ENCODE measurements at regions not wholly inside any gene's neighbourhood (a gene's known extent, or its start where the extent isn't known, plus 50 kb on each side); places are given as distances from the start of the nearest gene placed in this dataset.

DNA sequence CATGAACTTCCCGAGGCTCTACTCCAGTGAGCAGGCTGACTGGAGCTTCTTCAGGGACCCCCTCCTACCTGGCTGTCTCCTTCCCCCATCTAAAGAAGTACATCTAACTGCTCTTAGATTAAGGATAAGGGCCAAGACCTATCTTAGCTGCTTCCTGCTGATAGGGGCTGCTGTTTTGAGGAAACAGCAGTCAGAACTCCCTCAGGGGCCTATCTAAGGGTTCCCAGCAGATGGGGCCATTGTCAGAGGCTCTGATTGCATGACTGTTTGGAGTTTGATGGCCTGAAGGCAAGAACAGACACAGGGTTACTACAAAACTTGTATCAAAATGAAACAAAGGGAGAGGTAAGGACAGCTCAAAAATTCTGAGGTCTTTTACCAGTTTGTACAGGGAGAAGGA, 2636.9 kb upstream of the PCDH20 start:
- TF ChIP-seq, protein P1, sequence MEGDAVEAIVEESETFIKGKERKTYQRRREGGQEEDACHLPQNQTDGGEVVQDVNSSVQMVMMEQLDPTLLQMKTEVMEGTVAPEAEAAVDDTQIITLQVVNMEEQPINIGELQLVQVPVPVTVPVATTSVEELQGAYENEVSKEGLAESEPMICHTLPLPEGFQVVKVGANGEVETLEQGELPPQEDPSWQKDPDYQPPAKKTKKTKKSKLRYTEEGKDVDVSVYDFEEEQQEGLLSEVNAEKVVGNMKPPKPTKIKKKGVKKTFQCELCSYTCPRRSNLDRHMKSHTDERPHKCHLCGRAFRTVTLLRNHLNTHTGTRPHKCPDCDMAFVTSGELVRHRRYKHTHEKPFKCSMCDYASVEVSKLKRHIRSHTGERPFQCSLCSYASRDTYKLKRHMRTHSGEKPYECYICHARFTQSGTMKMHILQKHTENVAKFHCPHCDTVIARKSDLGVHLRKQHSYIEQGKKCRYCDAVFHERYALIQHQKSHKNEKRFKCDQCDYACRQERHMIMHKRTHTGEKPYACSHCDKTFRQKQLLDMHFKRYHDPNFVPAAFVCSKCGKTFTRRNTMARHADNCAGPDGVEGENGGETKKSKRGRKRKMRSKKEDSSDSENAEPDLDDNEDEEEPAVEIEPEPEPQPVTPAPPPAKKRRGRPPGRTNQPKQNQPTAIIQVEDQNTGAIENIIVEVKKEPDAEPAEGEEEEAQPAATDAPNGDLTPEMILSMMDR (conservative IDR thresholded peaks at IDR 0.05; ENCODE audit: low read depth in 2 of 2): peak in 1 of 2 experiments; percentile 25; a peak in 2 of 4 replicates
- no peak for TF ChIP-seq JUNB (IDR thresholded peaks at IDR 0.05; ENCODE audit: unreplicated experiment)
- no peak for TF ChIP-seq ZNF331 (CRISPR knock-in tag; IDR thresholded peaks at IDR 0.05; ENCODE audit: low read depth)

All from GM23338 (cell line).